Liver (tissue), 8 donors: ENCODE measurements at regions not wholly inside any gene's neighbourhood (a gene's known extent, or its start where the extent isn't known, plus 50 kb on each side); places are given as distances from the start of the nearest gene placed in this dataset.

Experiments
- DNase-seq: peaks from one replicate; pipeline ENCODE4 v3.0.0-alpha.2; 2017; ENCODE audit warnings: low spot score
- H3K27ac ChIP-seq, 2 donors: one replicate each; pipeline ENCODE4 v1.7.0; 2013; ENCODE audit warnings: inconsistent platforms in 2 of 2, low read length in 2 of 2, control low read depth in 1 of 2, low read depth in 1 of 2, mild to moderate bottlenecking in 1 of 2
- H3K27me3 ChIP-seq, 4 donors: one replicate each; pipeline versions ENCODE4 v1.6.1 to v1.7.0; 2013; ENCODE audit warnings: low read length in 3 of 4, inconsistent platforms in 1 of 4, mild to moderate bottlenecking in 1 of 4, moderate library complexity in 1 of 4; ENCODE audit not compliant: control insufficient read depth in 4 of 4, insufficient read depth in 4 of 4
- H3K36me3 ChIP-seq, 4 donors: one replicate each; pipeline versions ENCODE4 v1.6.1 to v1.7.0; 2013; ENCODE audit warnings: low read length in 3 of 4, mild to moderate bottlenecking in 3 of 4, low read depth in 1 of 4, moderate library complexity in 1 of 4; ENCODE audit not compliant: control insufficient read depth in 4 of 4, insufficient read depth in 3 of 4
- H3K4me1 ChIP-seq, 4 donors: one replicate each; pipeline versions ENCODE4 v1.6.1 to v1.7.0; 2013; ENCODE audit warnings: low read length in 3 of 4, mild to moderate bottlenecking in 3 of 4, moderate library complexity in 1 of 4; ENCODE audit not compliant: control insufficient read depth in 4 of 4, insufficient read depth in 4 of 4
- H3K4me3 ChIP-seq, 3 donors: one replicate each; pipeline versions ENCODE4 v1.6.1 to v1.7.0; 2013; ENCODE audit warnings: low read length in 3 of 3, control low read depth in 1 of 3, low read depth in 1 of 3, mild to moderate bottlenecking in 1 of 3
- H3K9ac ChIP-seq, 2 donors: one replicate each; pipeline ENCODE4 v1.7.0; 2013; ENCODE audit warnings: low read length in 2 of 2, mild to moderate bottlenecking in 2 of 2, moderate library complexity in 2 of 2, control low read depth in 1 of 2, low read depth in 1 of 2
- H3K9me3 ChIP-seq, 4 donors: one replicate each; pipeline versions ENCODE4 v1.6.1 to v1.7.0; 2013; ENCODE audit warnings: low read length in 3 of 4; ENCODE audit not compliant: control insufficient read depth in 4 of 4
- EGR1 ChIP-seq, 2 donors: IDR thresholded peaks; 2 replicates each; pipeline ENCODE4 v1.6.1; 2016 to 2018; ENCODE audit warnings: antibody characterized with exemption in 2 of 2, low read depth in 2 of 2
- FOXA1 ChIP-seq: IDR thresholded peaks from 2 replicates; pipeline ENCODE4 v1.6.1; 2016; ENCODE audit warnings: antibody characterized with exemption
- FOXA2 ChIP-seq: IDR thresholded peaks from 2 replicates; pipeline ENCODE4 v1.6.1; 2016; ENCODE audit warnings: antibody characterized with exemption
- GABPA ChIP-seq, 2 donors: IDR thresholded peaks in 1 of 2; conservative IDR thresholded peaks in 1 of 2; 2 replicates each; pipeline ENCODE4 v1.6.1; 2016; ENCODE audit warnings: antibody characterized with exemption in 2 of 2, mild to moderate bottlenecking in 1 of 2, moderate library complexity in 1 of 2
- HNF4A ChIP-seq, 2 donors: conservative IDR thresholded peaks; 2 replicates each; pipeline ENCODE4 v1.6.1; 2016; ENCODE audit warnings: antibody characterized with exemption in 2 of 2, mild to moderate bottlenecking in 2 of 2
- HNF4G ChIP-seq: IDR thresholded peaks from 2 replicates; pipeline ENCODE4 v1.6.1; 2016; ENCODE audit warnings: antibody characterized with exemption
- JUND ChIP-seq, 2 donors: IDR thresholded peaks; 2 replicates each; pipeline ENCODE4 v1.6.1; 2016; ENCODE audit warnings: antibody characterized with exemption in 2 of 2
- NR2F2 ChIP-seq: IDR thresholded peaks from 2 replicates; pipeline ENCODE4 v1.6.1; 2016; ENCODE audit warnings: antibody characterized with exemption
- RAD21 ChIP-seq, 2 donors: IDR thresholded peaks; 2 replicates each; pipeline ENCODE4 v1.6.1; 2016; ENCODE audit warnings: antibody characterized with exemption in 2 of 2, mild to moderate bottlenecking in 2 of 2
- RXRA ChIP-seq, 2 donors: IDR thresholded peaks; 2 replicates each; pipeline ENCODE4 v1.6.1; 2017 to 2018; ENCODE audit warnings: antibody characterized with exemption in 2 of 2, mild to moderate bottlenecking in 1 of 2
- SP1 ChIP-seq: IDR thresholded peaks from 2 replicates; pipeline ENCODE4 v1.6.1; 2018; ENCODE audit warnings: antibody characterized with exemption, mild to moderate bottlenecking
- TAF1 ChIP-seq: conservative IDR thresholded peaks from 2 replicates; pipeline ENCODE4 v1.6.1; 2016; ENCODE audit warnings: antibody characterized with exemption, mild to moderate bottlenecking
- YY1 ChIP-seq: IDR thresholded peaks from 2 replicates; pipeline ENCODE4 v1.6.1; 2016; ENCODE audit warnings: antibody characterized with exemption, mild to moderate bottlenecking
- WGBS: extraction: QIAGEN DNeasy Blood & Tissue Kit; methylation state at CpG from one replicate; pipeline ENCODE4 v1.1.7; 2013; 5-methylcytosine and 5-hydroxymethylcytosine counted together
- TF ChIP-seq, protein P1 (sequence below): fragments of 150-350 bp; IDR thresholded peaks from 2 replicates; pipeline ENCODE4 v1.5.1; 2017; ENCODE audit warnings: improper control_type of control experiment, low read depth, low read length; ENCODE audit not compliant: missing input control
- TF ChIP-seq, protein P2 (sequence below): IDR thresholded peaks from 2 replicates; pipeline ENCODE4 v1.6.1; 2016; ENCODE audit warnings: antibody characterized with exemption, mild to moderate bottlenecking
- TF ChIP-seq, protein P3 (sequence below): IDR thresholded peaks from 2 replicates; pipeline ENCODE4 v1.6.1; 2016; ENCODE audit warnings: antibody characterized with exemption
- TF ChIP-seq, protein P4 (sequence below): IDR thresholded peaks from 2 replicates; pipeline ENCODE4 v1.6.1; 2016; ENCODE audit warnings: antibody characterized with exemption
- TF ChIP-seq, protein P5 (sequence below): IDR thresholded peaks from 2 replicates; pipeline ENCODE4 v1.6.1; 2016; ENCODE audit warnings: antibody characterized with exemption
- donor health status: healthy.
- donor health status: healthy.
- donor health status: healthy.
- donor health status: healthy.
- donor health status: healthy.

DNA sequence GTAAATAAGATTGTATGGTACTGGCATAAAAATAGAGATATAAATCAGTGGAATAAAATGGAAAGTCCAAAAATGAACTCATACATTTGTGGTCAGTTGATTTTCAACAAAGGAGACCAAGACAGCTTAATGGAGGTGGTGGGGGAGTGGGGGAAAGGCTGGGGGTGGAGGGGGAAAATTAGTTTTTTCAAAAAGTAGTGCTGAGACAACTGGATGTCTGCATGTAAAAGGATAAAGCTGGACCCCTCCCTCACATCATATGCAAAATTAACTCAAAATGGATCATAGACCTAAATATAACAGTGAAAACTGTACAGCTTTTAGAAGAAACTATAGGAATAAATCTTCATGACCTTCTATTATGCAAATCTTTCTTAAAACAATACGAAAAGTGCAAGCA, 107.0 kb downstream of the HMHB1 start:
- 83% methylated on average over 1 of the region's 1 CpG for WGBS
- Histone ChIP-seq H3K36me3 (no peaks in the 10 kb centered on the region), H3K4me3 (no peak overlapping the region), H3K9ac (no peak overlapping the region), H3K27me3 (peaks cover 0 to 2% (median 0%) of the 10 kb centered on the region in 4 donors), H3K4me1 (no peaks in the 10 kb centered on the region), H3K9me3 (no peaks in the 10 kb centered on the region), H3K27ac (no peak overlapping the region)
- TF ChIP-seq EGR1 (IDR thresholded peaks at IDR 0.05; ENCODE audit: low read depth in 2 of 2) (no peak), SP1 (no peak), YY1 (no peak), RXRA (IDR thresholded peaks at IDR 0.05) (no peak), TAF1 (no peak), JUND (IDR thresholded peaks at IDR 0.05) (no peak), NR2F2 (no peak), FOXA1 (no peak), GABPA (IDR thresholded peaks at IDR 0.05 in 1 of 2, conservative IDR thresholded peaks at IDR 0.05 in 1 of 2) (no peak), HNF4G (no peak), RAD21 (IDR thresholded peaks at IDR 0.05) (no peak), HNF4A (conservative IDR thresholded peaks at IDR 0.05) (no peak), FOXA2 (no peak)
- TF ChIP-seq, protein P1, sequence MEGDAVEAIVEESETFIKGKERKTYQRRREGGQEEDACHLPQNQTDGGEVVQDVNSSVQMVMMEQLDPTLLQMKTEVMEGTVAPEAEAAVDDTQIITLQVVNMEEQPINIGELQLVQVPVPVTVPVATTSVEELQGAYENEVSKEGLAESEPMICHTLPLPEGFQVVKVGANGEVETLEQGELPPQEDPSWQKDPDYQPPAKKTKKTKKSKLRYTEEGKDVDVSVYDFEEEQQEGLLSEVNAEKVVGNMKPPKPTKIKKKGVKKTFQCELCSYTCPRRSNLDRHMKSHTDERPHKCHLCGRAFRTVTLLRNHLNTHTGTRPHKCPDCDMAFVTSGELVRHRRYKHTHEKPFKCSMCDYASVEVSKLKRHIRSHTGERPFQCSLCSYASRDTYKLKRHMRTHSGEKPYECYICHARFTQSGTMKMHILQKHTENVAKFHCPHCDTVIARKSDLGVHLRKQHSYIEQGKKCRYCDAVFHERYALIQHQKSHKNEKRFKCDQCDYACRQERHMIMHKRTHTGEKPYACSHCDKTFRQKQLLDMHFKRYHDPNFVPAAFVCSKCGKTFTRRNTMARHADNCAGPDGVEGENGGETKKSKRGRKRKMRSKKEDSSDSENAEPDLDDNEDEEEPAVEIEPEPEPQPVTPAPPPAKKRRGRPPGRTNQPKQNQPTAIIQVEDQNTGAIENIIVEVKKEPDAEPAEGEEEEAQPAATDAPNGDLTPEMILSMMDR = no peak
- TF ChIP-seq, protein P2, sequence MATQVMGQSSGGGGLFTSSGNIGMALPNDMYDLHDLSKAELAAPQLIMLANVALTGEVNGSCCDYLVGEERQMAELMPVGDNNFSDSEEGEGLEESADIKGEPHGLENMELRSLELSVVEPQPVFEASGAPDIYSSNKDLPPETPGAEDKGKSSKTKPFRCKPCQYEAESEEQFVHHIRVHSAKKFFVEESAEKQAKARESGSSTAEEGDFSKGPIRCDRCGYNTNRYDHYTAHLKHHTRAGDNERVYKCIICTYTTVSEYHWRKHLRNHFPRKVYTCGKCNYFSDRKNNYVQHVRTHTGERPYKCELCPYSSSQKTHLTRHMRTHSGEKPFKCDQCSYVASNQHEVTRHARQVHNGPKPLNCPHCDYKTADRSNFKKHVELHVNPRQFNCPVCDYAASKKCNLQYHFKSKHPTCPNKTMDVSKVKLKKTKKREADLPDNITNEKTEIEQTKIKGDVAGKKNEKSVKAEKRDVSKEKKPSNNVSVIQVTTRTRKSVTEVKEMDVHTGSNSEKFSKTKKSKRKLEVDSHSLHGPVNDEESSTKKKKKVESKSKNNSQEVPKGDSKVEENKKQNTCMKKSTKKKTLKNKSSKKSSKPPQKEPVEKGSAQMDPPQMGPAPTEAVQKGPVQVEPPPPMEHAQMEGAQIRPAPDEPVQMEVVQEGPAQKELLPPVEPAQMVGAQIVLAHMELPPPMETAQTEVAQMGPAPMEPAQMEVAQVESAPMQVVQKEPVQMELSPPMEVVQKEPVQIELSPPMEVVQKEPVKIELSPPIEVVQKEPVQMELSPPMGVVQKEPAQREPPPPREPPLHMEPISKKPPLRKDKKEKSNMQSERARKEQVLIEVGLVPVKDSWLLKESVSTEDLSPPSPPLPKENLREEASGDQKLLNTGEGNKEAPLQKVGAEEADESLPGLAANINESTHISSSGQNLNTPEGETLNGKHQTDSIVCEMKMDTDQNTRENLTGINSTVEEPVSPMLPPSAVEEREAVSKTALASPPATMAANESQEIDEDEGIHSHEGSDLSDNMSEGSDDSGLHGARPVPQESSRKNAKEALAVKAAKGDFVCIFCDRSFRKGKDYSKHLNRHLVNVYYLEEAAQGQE = no peak
- TF ChIP-seq, protein P3, sequence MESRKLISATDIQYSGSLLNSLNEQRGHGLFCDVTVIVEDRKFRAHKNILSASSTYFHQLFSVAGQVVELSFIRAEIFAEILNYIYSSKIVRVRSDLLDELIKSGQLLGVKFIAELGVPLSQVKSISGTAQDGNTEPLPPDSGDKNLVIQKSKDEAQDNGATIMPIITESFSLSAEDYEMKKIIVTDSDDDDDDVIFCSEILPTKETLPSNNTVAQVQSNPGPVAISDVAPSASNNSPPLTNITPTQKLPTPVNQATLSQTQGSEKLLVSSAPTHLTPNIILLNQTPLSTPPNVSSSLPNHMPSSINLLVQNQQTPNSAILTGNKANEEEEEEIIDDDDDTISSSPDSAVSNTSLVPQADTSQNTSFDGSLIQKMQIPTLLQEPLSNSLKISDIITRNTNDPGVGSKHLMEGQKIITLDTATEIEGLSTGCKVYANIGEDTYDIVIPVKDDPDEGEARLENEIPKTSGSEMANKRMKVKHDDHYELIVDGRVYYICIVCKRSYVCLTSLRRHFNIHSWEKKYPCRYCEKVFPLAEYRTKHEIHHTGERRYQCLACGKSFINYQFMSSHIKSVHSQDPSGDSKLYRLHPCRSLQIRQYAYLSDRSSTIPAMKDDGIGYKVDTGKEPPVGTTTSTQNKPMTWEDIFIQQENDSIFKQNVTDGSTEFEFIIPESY = no peak
- TF ChIP-seq, protein P4, sequence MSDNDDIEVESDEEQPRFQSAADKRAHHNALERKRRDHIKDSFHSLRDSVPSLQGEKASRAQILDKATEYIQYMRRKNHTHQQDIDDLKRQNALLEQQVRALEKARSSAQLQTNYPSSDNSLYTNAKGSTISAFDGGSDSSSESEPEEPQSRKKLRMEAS = no peak
- TF ChIP-seq, protein P5, sequence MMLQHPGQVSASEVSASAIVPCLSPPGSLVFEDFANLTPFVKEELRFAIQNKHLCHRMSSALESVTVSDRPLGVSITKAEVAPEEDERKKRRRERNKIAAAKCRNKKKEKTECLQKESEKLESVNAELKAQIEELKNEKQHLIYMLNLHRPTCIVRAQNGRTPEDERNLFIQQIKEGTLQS = no peak
- no peak for DNase-seq
